ENCODE measurements at regions not wholly inside any gene's neighbourhood (a gene's known extent, or its start where the extent isn't known, plus 50 kb on each side); places are given as distances from the start of the nearest gene placed in this dataset.

- TF ChIP-seq CTCF (IDR thresholded peaks at IDR 0.05): no peak
- TF ChIP-seq POLR2A (IDR thresholded peaks at IDR 0.05): no peak
Observed at GRCh38 chr6:119736296-119737021, 386.9 kb upstream of the MAN1A1 start.
